HG03460 (cell line): ENCODE measurements at regions not wholly inside any gene's neighbourhood (a gene's known extent, or its start where the extent isn't known, plus 50 kb on each side); places are given as distances from the start of the nearest gene placed in this dataset.
"Not testable (repeated sequence)": the region's sequence is repeated elsewhere in the genome, so short reads cannot be mapped to it uniquely, and the experiment has no call there.

Experiments used
- ATAC-seq: cut with Tn5 transposase; IDR thresholded peaks from one replicate; pipeline ENCODE4 v1.9.1; 2021; ENCODE audit not compliant: unreplicated experiment

GRCh38 chr12:38157933-38158401 lies 158.6 kb upstream of the ALG10B start:
- no peak for ATAC-seq

GRCh38 chr12:38158428-38159091 lies 158.0 kb upstream of the ALG10B start:
- no peak for ATAC-seq

DNA sequence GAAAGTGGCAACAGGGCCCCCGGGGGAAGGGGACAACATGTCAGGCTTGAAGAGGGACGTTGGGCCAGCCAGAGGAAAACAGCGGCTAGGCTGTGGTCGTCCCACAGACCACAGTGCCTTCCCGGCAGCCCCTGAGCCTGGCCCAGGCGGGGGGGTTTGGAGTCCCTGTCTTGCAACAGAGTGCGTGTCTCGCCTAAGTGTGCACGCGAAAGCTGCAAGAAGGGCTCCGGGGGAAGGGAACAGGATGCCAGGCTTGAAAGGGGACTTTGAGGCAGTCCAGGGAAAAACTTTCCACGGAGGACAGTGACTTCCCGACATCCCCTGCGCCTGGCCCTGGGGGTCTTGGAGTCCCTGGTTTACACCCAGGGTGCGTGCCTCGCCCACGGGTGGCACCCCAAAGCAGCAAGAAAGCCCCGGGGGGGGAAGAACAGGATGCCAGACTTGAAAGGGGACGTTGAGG lies 157.5 kb upstream of the ALG10B start:
- no peak for ATAC-seq

GRCh38 chr12:38159591-38160317 lies 156.8 kb upstream of the ALG10B start:
- no peak for ATAC-seq

GRCh38 chr12:38160318-38161122 lies 156.1 kb upstream of the ALG10B start:
- no peak for ATAC-seq

DNA sequence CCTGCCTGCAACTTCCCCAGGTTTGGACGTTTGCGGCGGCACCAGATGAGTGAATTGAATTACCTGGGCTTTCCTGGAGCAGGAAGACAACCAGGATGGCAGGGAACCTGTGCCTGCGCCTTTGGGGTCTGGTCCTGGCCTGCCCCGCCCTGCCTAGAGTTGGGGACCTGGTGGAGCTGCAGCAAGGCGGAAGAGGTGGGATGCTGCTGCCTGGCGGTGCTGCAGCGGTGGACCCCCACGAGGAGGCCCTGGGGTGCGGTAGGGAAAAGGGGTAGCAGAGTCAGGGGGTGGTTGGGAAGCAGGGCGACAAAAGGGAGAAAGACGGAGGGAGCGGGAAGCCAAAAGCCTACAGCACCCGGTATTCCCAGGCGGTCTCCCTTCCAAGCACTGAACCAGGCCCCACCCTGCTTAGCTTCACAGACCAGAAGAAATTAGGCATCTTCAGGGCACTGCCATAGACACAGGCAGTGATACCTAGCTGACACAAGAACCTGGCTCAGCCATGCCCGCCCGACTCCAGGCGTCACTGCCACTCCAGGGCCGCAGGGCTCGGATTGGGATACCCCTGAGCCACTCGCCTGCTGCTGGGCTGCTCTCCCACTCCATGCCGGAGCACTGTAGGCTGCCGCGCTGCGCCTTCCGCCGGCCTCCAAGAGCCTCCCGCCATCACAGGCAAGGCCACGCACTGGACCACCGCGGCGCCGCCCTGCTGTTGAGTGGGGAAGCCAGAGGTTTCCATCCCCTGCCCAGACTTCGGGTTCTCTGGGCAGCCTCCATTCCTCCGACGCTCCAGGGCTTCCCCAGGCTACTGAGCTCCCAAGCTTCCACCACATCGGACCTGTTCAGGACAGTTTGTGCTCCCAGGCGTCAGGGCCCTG lies 155.2 kb upstream of the ALG10B start:
- no peak for ATAC-seq

DNA sequence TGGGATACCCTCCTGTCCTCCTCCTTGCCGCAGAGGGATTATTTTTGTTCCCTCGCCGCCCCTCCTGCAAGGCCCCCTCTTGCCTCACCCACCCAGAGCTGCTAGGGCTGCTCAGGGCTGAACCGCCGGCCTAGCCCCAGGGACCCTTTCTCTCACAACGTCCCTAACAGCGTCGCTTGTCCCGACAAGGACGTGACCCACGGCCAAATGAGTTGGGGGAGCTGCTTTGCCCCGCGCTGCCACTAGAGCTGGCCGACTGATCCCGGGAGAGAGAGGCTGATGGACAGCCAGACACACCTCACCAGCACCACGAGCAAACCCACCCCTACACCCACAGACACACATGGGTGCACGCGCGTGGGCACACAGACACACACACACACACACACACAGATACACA lies 154.6 kb upstream of the ALG10B start:
- ATAC-seq = no peak

DNA sequence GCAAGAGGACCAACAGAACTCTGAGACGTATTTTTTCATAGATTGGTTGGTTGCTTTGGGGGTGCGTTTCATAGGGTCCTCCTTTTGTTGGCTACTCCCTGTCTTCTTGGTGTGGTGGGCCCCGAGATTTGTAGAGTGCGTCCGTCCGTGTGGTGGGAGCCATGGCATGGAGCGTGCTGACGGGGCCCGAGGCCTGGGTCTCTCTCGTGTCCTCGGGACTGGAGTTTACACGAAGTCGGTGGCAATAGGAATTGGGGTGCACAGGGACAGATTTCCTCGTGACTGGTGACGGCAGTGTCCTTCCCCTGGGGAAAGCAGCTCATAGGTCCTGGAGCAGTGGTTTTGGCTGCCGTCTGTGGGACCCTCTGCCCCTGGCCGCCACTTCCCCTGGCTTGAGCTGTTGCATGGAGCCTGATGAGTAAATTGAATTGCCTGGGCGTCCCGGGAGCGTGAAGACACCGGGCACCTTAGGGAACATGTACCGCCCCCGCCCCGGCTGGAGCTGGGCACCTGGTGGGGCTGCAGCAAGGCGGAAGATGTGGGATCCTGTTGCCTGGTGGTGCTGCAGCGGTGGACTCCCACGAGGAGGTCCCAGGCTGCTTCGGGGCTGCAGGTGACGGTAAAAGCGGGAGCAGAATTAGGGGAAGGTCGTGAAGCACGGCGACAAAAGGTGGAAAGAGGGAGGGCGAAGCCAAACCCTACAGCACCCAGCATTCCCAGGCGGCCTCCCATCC lies 153.7 kb upstream of the ALG10B start:
- ATAC-seq = no peak

GRCh38 chr12:38163442-38163801 lies 153.2 kb upstream of the ALG10B start:
- ATAC-seq = no peak

DNA sequence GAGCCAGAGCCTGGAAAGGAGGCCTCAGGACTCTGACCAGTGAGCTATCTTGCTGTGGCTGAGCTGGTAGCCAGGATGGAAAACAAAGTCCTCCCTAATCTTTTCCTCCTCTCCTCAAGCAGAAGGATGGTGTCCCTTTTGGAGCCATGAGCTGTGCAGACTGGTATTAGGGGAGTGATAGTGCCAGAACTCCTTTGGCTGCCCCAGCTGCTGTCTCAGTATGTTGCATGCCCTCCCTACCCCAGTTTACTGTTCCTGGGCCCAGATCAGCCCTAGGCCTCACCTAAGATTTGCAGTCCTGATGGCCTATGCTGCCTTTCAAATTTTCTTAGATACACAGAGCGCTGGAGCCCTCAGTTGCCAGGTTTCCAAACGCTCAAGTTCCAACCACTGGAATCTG lies 150.3 kb upstream of the ALG10B start:
- no peak for ATAC-seq

GRCh38 chr12:38175538-38175937 lies 141.0 kb upstream of the ALG10B start:
- no peak for ATAC-seq

DNA sequence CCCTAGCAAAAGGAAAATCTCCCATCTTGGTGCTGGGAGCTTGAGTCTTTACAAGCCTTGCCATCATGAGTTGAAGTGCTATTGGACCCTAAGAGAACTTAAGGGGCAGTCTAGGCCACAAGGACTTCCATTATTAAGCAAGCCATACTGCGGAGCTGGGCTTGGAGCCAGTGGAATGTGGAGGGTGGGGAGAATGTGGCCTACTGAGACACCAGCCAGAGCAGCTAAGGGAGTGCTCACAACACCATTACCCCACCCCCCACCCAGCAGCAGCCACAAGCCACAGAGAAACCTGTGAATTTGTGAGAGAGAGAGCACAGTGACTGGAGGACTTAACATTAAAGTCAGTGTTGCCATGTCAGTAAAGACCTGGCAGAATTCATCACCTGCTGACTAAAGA lies 133.0 kb upstream of the ALG10B start:
- not testable (repeated sequence) for ATAC-seq

- not testable (repeated sequence) for ATAC-seq
Measured at GRCh38 chr12:38197286-38197685, 119.3 kb upstream of the ALG10B start.

DNA sequence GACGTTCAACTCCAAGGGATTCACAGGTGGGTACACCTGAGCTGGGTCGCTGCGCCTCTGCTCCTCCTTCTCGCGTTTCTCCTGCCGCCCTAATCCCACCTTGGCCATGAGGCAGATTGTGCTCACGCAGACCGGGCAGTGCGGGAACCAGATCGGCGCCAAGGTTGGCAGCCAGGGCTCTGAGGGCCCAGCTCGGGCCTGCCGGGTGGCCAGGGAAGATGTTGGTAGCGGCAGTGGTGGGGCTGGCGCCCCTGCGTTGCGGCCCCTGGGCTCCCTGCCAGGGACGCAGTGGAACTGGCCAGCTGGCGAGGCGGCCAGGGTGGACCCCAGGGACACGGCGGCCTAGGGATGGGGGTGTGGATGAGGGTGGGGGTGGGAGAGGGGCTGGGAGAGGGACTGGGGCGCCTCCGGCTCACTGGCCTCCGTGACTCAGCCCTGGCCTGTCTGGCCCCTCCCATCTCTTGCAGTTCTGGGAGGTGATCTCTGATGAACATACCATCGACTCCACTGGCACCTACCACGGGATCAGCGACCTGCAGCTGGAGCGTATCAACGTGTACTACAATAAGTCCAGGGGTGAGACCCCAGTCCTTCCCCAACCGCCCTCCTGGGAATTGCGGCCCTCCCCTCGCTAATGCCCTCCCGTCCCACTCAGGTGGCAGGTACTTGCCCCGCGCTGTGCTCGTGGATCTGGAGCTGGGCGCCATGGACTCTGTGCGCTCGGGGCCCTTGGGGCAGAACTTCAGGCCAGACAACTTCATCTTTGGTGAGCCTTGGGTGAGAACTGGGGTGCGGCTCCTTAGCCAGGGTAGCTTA lies 114.9 kb upstream of the ALG10B start:
- ATAC-seq = no peak

DNA sequence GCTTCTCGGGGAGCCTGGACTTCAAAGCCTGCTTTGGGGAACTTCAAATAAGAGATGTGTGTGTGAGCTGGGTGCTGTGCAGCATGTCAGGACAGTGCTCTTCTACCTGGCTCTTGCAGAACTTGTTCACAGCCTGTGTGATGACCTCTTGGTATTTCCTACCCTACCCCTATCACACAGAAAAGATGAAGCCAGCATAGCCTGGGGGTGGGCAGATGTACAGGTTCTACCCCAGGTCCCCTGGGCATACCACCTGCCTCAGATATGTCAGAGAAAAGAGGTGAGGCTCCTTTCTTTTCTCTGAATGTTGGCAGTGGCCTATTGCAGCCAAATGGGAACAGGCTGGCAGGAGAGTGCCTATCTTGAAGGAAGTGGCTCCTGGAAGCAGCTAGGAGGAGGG lies 111.7 kb upstream of the ALG10B start:
- no peak for ATAC-seq

- ATAC-seq = no peak
Measured at GRCh38 chr12:38222011-38222410, 94.6 kb upstream of the ALG10B start.

GRCh38 chr12:38238328-38238727 lies 78.2 kb upstream of the ALG10B start:
- ATAC-seq = not testable (repeated sequence)

GRCh38 chr12:38253778-38254177 lies 62.8 kb upstream of the ALG10B start:
- no peak for ATAC-seq

GRCh38 chr12:38258411-38258810 lies 58.2 kb upstream of the ALG10B start:
- ATAC-seq = no peak
